Endothelial cell (in vitro differentiated cells): ENCODE measurements at regions not wholly inside any gene's neighbourhood (a gene's known extent, or its start where the extent isn't known, plus 50 kb on each side); places are given as distances from the start of the nearest gene placed in this dataset.
A peak's percentile ranks its signal among the peaks of the same experiment; 100 is the strongest.

ENCODE experiments used
- DNase-seq: peaks from one replicate; pipeline ENCODE4 v3.0.0; 2021; ENCODE audit warnings: low spot score
- H3K27ac Mint-ChIP-seq: one replicate; pipeline ENCODE4 v1.8.0; 2021; ENCODE audit warnings: mixed read lengths, inconsistent platforms; ENCODE audit not compliant: unreplicated experiment
- H3K27me3 Mint-ChIP-seq: one replicate; pipeline ENCODE4 v1.8.0; 2021; ENCODE audit warnings: mild to moderate bottlenecking, moderate library complexity, mixed read lengths, inconsistent platforms; ENCODE audit not compliant: unreplicated experiment
- H3K36me3 Mint-ChIP-seq: one replicate; pipeline ENCODE4 v1.8.0; 2021; ENCODE audit warnings: mild to moderate bottlenecking, low read depth, mixed read lengths, inconsistent platforms; ENCODE audit not compliant: unreplicated experiment
- H3K4me1 Mint-ChIP-seq: one replicate; pipeline ENCODE4 v1.8.0; 2021; ENCODE audit warnings: mild to moderate bottlenecking, mixed read lengths, inconsistent platforms; ENCODE audit not compliant: unreplicated experiment
- H3K4me3 Mint-ChIP-seq: one replicate; pipeline ENCODE4 v1.8.0; 2021; ENCODE audit warnings: mild to moderate bottlenecking, mixed read lengths, inconsistent platforms; ENCODE audit not compliant: unreplicated experiment
- H3K9me3 Mint-ChIP-seq: one replicate; pipeline ENCODE4 v1.8.0; 2021; ENCODE audit warnings: mixed read lengths, inconsistent platforms; ENCODE audit not compliant: unreplicated experiment
- TF ChIP-seq, protein P1 (sequence below): fragments of 200-600 bp; sonication (generic); IDR thresholded peaks from one replicate; pipeline ENCODE4 v1.5.0; 2021; ENCODE audit warnings: antibody characterized with exemption; ENCODE audit not compliant: unreplicated experiment

DNA sequence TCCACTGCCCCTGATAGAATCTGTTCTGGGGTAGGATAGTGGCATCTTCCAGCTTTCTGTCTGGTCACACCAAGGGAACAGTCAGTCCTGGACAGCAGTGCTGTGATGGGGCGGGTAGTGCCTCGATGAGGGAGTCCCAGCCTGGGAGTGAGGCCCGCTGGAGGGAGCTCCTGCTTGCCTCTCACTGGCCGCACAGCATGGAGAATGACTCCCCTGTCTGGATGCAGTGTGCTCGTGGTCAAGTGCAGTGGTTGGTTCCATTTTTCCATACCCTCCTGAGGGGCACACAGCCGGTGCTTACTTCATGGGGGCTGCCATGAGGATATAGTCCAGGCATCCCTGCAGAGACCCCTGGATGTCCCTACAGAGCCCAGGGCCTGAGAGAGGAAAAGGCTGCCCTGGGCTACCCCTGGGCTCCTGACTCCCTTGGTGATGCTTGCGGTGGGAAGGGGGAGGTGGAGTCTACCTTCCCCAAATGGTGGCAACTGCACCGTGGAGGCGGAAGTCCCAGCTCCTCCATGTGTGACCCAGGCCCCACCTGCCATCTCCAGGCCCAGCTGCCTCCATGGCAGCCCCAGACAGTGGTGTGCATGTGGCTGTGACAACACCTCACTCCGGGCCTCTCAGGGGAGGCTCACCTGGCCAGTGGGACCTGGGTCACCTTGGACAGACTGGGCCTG lies 212.5 kb downstream of the GLI2 start:
- H3K4me3 Mint-ChIP-seq: no peak overlapping the region
- no peak overlapping the region for H3K27ac Mint-ChIP-seq
- no peak for DNase-seq
- H3K9me3 Mint-ChIP-seq: no peaks in the 10 kb centered on the region
- TF ChIP-seq, protein P1, sequence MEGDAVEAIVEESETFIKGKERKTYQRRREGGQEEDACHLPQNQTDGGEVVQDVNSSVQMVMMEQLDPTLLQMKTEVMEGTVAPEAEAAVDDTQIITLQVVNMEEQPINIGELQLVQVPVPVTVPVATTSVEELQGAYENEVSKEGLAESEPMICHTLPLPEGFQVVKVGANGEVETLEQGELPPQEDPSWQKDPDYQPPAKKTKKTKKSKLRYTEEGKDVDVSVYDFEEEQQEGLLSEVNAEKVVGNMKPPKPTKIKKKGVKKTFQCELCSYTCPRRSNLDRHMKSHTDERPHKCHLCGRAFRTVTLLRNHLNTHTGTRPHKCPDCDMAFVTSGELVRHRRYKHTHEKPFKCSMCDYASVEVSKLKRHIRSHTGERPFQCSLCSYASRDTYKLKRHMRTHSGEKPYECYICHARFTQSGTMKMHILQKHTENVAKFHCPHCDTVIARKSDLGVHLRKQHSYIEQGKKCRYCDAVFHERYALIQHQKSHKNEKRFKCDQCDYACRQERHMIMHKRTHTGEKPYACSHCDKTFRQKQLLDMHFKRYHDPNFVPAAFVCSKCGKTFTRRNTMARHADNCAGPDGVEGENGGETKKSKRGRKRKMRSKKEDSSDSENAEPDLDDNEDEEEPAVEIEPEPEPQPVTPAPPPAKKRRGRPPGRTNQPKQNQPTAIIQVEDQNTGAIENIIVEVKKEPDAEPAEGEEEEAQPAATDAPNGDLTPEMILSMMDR: no peak
- peaks cover 19% of the 10 kb centered on the region for H3K27me3 Mint-ChIP-seq
- H3K4me1 Mint-ChIP-seq: peaks cover 3% of the 10 kb centered on the region
- H3K36me3 Mint-ChIP-seq: peaks cover 3% of the 10 kb centered on the region

DNA sequence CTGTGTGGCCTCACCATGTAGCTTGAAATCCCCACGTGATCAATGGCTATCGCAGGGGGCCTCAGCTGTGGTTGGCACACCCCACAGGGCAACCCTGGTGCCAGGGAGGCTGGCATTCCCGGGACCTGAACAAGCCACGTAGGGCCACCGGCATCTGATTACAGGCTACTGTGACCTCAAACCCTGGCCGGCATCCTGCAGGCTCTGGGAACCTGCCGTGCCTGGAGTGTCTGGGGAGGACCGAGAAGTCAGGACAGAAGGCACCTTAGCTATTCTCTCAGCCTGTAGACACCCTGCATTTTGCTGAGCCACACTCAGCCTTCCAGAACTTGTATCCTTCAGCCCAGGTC lies 213.0 kb downstream of the GLI2 start:
- Mint-ChIP-seq H3K9me3 (no peaks in the 10 kb centered on the region), H3K36me3 (peaks cover 4% of the 10 kb centered on the region), H3K27me3 (peaks cover 21% of the 10 kb centered on the region), H3K4me3 (no peak overlapping the region), H3K4me1 (peaks cover 3% of the 10 kb centered on the region), H3K27ac (no peak overlapping the region)
- no peak for DNase-seq
- TF ChIP-seq, protein P1: no peak

DNA sequence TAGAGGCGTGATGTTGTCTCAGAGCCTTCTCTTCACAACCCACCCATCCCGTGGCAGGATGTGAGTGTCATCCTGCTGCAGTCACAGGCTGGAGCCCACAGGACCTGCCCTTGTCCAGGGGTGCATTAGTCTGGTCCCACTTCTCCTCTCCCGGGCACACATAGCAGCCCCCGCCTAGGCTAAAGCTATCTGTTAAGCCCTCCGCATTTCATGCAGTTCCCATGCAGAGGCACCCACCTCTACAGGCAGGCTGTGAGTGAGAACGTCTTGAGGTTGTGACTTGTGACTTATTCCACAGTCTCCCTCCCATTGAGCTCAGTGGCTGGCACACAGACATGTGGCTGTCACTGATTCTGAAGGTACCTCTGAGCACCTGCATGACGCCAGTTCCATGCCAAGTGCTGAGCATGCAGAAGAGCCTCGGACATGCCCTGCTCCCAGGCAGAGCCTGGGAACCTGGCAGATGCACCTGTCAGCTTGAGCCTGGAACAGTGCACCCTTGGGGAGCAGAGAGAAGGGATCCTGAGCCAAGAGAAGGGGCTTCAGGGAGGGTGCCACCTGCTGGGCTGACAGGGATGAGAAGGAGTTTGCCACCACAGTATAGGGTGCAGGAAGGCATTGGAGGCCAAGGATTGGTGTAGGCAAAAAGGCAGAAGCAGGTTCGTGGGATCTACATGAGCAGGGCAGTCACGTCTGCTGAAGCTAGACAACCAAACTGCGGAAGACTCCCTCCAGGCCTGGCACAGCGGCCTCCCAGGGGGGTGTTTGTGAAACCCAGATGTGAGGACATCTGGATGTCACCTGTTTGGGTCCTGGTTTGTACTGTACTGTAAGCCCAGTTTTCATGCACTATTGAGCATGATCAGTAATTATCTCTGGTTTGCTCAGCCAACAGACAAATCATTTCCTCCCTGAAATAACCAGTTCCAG lies 213.6 kb downstream of the GLI2 start:
- Mint-ChIP-seq H3K9me3 (no peaks in the 10 kb centered on the region), H3K36me3 (peaks cover 4% of the 10 kb centered on the region), H3K27me3 (peaks cover 21% of the 10 kb centered on the region), H3K4me3 (no peak overlapping the region), H3K4me1 (no peaks in the 10 kb centered on the region), H3K27ac (no peak overlapping the region)
- TF ChIP-seq, protein P1: no peak
- DNase-seq: no peak

DNA sequence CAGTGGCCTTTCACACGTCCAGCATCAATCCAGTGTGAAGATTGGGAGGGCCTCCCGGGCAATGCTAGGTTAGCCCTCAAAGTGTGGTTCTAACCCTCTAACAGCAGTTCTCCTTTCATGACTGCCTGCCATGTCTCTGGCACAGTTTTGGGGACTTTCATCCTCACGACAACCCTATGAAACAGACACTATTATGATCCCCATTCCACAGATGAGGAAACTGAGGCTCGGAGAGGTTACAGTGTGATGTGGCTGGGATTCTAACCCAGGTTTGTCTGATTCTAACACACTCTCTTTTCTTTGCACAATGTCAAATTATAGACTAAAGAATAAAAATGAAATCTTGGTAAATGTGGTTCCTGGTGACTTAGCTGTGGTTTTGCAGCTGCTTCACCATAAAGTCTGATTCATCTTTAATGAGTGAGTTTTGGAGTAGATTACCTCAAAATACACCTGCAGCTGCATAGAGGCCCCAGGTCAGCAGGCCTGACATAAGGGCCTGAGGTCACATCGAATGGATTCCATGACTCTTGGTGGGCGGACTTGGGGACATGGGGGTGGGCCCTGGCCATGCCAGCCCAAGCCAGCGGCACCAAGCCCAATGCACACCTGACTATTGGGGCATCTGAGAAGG lies 214.4 kb downstream of the GLI2 start:
- peaks cover 4% of the 10 kb centered on the region for H3K36me3 Mint-ChIP-seq
- H3K27ac Mint-ChIP-seq: peak overlapping the region; percentile 18
- TF ChIP-seq, protein P1: no peak
- no peaks in the 10 kb centered on the region for H3K4me1 Mint-ChIP-seq
- H3K27me3 Mint-ChIP-seq: peaks cover 18% of the 10 kb centered on the region
- H3K4me3 Mint-ChIP-seq: no peak overlapping the region
- DNase-seq: no peak
- no peaks in the 10 kb centered on the region for H3K9me3 Mint-ChIP-seq
